GM18873 (cell line): ENCODE measurements at regions not wholly inside any gene's neighbourhood (a gene's known extent, or its start where the extent isn't known, plus 50 kb on each side); places are given as distances from the start of the nearest gene placed in this dataset.
"Not testable (repeated sequence)": the region's sequence is repeated elsewhere in the genome, so short reads cannot be mapped to it uniquely, and the experiment has no call there.

Experiments
- ATAC-seq: cut with Tn5 transposase; IDR thresholded peaks from one replicate; pipeline ENCODE4 v1.9.1; 2021; ENCODE audit warnings: mild to moderate bottlenecking, moderate library complexity, moderate number of reproducible peaks; ENCODE audit not compliant: unreplicated experiment, low FRiP score

DNA sequence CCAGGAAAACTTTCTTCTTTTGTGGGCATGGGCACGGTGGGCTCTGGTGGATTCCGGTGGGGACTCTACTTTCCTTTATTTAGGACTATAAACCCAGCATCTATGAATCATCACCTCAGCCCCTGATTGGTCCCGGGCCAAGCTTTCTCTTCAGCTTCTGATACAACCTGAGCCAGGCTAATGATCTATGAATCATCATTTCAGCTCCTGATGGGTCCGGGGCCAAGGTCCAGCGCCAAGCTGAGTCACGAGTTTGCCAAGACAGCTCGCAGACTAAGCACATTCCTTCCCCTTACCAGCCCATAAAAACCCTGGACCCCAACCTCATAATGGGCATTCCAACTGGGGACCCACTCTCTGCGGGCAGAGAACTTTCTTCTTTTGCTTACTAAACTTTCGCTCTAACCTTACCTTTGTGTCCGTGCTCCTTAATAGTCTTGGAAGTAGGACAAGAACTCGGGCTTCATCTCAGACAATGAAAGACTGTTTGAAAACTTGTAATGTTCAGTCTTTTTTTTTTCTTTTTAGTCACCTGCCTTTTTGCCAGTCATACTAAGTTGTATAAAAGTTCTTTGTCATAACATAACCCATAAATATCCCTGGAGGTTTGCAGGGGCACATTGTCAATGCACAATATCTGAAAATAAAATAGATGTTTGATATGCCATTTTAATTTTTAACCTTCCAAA, 904.9 kb upstream of the EPHA5 start:
- no peak for ATAC-seq

DNA sequence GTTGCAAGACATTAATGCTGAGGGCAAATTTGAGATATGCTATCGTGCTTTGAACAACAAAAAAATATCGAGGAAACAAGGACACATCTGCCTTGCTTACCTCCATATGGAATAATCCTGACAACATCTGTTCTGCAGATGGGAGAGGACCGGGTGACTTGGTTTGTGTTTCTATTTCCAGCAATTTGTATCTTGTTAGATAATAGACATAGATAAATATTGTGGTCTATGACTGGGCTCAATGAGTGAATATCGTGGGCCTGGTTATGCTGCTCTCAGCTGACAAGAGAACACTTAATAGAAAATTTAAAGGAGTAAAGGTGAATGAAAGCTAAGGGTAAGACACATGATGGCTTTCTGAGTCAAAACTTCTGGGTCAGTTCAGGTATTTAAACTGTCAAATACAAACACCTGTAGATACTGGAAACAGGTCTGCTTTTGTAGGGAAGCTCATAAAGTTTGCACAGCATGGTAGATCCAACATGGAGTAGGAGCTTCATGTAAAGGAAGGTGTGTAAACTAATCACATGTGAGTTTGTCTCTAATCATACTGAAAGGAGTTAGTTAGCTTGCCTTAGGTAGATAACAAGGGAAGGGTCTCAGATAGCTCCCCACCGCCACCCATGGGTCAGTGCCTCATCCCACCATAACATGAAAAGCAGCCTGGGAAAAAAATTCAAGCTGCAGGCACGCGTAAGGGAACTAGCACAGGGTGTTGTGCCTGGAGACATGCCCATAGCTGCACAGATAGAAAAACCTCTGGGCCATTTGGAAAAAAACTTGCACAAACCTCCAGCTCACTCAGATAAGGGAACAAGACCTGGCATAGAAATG, 904.1 kb upstream of the EPHA5 start:
- no peak for ATAC-seq

DNA sequence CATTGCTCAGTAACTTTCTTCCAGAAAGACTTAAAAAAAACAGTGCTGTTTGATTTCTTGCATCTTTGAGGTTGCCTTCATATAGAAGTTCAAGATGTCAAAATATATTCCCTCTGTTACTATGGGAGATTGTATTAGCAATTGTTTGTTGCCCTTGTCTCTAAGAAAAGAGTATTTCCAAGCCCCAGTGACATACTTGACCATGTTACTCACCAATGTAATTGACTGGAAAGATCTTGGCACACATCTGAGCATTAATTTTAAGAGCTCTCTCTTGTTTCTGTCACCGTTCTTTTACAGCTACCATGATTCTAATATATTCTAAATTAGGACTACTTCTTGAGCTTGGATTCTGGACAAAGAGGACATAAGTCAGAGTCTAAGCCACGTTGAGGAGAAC, 902.7 kb upstream of the EPHA5 start:
- no peak for ATAC-seq

DNA sequence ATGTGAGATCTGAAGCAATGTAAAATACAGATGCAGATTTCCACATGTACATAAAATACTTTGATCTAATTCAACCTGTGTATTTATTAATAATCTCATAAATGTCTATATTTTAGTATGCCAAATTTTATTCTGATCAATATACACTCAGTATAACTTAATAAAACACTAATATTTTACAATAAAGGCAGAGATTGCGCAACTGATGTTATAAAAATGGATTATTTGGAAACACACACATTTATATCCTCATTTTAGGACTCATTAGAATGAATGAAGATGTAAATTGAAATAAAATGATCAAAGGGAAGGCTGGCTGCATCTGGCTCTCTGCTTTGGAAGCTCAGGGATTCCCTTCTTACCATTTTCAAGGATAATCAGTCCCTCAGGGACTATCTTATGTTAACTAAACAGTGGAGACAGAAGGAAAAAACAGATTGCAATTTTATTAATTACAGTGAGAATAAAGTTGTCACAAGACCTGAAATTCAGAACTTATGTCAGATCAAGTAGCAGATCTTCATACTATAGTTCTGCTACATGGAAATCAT, 900.9 kb upstream of the EPHA5 start:
- no peak for ATAC-seq

DNA sequence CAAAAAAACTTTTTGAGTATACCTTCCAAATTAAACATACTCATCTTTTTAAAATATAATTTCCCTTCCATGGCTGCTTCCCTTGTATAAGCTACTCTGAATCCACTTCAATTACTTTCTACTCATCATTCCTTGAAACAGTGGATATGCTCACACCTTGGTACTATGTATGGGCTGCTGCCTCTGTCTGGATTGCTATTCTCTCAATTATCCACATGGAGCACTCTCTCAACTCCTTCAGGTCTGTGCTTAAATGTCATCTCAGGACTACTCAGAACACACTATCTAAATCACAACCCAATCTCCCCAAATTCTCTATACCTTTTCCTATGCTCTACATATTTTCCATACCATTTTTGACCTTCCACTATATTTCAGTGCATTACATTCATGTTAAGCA, 898.9 kb upstream of the EPHA5 start:
- no peak for ATAC-seq

DNA sequence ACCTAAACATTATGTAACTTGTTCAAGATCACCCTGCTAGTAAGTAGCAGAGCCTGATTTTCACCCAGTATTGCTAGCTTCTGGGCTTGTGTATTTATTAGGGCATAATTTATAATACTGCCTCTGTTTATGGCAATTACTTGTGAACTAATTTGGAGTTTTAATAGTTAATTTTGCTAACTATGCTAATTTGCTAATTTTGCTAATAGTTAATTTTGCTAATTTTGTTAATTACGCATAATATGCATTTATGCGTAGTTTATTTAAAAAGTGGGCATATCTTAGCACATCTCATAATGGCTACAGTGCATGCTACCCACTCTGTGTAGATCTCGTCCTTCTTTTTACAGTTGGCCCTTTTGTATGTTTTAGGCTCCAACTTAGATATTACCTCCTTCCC, 898.1 kb upstream of the EPHA5 start:
- ATAC-seq = no peak

DNA sequence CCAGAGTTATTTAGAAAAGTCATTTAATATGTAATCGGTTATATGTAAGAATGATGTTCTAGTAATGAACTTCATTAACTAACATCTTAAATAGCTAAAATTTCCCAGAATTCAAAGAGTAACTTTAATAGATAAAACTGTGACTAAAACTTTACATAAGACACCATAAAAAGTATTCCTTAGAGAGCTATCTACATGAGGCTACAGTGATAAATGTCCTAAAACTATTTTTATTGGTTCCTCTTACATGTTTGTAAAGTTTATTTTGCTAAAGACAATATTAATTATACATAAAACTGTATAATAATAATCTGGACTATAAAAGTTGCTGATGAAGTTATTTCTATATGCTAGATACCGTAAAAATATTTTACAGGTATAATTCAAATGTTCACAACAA, 897.7 kb upstream of the EPHA5 start:
- ATAC-seq = no peak

DNA sequence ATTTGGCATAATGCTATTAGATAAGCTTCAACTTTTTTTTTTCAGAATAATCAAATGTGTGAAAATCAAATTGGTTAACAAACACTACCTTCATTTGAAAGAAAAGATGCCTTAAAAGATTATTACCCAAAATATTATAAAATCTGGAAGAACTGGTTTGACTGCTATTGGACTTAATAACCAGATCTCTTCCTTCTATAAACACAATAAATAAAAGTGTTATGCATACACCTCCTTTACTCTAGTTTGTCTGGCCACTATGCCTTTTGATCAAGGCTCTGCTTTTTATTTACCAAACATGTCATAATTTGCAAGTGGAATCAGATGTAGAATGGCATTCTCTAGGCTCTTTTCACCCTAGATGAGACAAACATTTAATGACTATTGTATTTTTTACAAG, 897.3 kb upstream of the EPHA5 start:
- no peak for ATAC-seq

DNA sequence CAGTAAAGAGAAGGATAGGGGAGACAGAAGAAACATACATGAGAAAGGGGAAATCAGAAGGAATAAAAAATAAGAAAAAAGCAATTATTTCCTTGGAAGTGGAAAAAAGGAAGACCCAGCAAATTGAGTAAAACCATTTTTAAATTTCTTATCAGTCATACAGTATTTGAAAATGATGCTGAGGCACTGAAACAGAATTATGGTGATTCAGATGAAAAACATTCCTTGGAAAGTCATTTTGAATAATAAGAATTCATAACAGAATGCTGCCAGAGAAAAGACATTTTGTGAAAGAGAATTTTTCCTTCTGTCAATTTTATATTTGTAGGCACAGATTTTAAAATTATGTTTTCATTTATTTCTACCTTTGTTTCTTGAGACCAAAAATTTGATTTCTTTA, 895.5 kb upstream of the EPHA5 start:
- ATAC-seq = no peak

DNA sequence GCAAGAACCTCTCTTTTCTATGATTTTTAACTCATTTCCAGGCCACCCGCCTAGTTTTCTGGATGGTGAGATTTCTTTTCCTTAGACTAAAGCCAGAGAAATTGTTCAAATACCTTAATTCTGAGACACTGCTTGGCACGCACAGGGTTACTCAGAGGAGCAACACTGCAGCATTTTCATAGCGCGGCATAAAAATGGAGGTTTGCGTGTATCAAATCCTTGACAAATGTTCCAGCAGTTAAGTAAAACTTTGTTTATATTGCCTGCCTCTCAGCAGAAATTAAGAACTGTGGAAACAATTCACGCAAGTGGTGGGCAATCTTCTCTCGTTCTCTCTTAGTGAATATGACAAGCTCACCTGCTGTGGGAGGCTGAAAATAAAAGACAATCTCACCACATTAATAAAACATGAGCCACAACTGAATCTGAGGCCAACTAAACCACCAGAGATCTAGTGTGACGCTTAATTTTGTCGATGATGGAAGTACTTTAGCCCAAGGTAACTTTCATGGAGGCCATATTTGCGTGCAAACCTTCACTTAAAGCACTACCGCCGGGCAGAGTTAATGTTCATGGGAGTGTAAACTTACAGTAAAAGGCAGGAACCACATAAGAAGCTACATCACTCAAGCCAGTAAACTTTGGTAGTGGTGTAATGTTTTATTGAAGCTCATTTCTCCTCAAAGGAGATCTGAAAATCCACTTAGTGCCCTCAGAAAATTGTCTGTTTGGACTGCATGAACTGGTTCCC, 894.8 kb upstream of the EPHA5 start:
- ATAC-seq = no peak

DNA sequence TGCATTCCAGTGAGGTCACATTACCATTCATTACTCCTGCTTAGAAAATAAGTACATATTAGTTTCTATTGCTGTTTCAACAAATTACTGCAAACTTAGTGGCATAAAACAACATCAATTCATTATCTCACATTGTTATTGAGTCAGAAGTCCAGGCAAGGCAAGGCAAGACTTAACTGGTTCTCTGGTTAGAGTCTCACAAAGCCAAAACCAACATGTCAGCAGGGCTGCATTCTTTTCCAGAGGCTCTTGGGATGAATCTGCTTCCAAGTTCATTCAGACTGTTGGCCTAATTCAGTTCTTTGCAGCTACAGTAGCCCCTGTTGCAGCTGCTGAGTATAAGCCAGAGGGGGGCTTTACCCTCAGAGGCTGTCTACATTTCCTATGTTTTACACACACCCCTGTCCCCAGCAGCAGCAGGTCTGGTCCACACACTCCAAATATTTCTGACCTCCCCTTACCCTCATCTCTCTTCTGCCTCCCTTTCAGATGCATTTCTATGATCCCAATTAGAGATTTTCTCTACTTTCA, 892.1 kb upstream of the EPHA5 start:
- ATAC-seq = no peak

DNA sequence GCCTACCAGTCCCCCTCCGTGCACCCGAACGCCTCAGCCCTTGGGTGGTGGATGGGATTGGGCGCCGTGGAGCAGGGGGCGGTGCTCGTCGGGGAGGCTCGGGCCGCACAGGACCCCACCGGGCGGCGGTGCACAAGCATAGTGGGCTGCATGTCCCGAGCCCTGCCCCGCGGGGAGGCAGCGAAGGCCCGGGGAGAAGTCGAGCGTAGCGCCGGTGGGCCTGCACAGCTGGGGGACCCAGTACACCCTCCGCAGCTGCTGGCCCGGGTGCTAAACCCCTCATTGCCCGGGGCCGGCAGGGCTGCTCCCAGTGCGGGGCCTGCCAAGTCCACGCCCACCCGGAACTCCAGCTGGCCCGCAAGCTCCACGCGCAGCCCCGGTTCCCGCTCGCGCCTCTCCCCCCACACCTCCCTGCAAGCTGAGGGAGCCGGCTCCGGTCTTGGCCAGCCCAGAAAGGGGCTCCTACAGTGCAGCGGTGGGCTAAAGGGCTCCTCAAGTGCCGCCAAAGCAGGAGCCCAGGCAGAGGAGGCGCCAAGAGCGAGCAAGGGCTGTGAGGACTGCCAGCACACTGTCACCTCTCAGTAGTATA, 891.3 kb upstream of the EPHA5 start:
- not testable (repeated sequence) for ATAC-seq

DNA sequence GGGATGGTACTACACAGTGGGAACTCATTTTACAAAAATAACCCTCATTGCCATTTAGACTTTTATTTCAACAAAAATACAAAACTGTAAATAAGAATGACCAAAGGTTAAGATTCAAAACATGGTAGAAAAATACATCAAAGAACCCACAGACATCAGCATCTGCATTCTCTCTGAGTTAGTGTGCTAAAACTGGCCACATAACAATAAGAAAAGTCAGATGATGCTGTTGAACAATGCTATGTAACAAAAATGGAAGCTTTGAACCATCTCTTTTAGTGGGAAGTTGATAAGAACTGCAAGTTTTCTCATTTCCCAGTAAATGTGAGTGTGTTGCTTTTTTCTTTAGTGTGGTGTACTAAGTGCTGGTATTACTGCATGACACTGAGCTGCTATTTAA, 888.4 kb upstream of the EPHA5 start:
- ATAC-seq = no peak

DNA sequence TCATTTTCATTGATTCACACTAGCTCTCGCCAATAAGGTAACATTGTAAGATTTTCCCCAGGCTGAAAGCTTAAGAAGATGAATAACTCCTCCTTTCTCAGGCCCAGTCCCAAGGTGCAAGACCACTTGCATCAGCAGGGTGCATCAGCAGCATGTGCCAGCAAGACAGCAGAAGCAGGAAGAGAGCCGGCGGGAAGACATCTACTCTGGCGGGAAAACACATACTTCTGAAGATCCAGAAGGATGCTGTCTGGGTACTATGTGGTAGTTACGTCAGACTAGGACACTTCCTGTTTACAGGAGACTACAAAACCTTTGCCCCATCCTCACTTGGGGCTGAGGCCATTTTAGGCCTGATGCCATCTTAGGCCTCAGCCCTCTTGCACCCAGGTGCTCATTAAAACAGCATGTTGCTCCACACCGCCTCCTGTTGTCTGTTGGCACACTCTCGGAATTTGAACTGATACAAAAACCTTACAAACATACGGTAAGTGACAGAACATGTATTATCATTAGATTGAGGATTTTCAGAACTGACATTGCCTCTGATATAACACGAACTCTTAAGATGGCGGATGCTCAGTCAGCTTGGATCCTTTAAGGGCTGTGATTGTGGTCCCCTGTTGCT, 886.5 kb upstream of the EPHA5 start:
- ATAC-seq = no peak

DNA sequence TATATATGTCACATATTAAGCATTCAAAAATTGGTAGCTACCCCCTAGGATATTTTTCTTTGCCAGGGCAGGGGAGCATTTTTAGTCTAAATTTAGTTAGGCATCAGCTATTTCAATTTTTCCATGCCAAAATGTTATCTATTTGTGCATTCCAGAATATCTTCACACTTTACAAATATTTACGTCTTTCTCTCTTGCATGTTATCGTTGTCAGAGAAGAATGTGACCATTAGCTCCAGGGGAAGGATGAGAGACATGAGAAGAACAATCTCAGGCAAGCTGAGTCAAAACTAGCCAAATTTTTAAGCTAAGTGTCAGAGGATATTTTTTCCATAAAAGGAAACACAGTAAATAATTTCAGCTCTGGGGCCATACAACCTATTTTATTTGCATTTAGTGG, 885.0 kb upstream of the EPHA5 start:
- ATAC-seq = no peak

DNA sequence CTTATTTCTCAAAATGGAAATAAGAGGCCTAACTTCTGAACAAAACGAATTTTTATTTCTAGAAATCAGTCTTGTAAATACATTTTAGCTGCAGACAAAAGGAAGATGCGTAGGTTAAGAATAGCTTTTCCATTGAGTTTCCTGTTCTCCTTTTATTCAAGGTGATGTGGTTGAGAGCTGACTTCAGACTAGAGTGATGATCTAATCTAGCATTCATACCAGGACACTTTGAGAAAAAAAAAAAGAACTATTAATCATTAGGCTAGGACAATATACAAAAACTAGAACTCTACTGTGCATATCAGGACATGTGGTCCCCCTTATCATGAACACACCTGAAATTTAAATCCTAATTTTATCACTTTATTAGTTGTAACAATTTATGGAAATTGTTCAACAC, 884.5 kb upstream of the EPHA5 start:
- ATAC-seq = no peak

DNA sequence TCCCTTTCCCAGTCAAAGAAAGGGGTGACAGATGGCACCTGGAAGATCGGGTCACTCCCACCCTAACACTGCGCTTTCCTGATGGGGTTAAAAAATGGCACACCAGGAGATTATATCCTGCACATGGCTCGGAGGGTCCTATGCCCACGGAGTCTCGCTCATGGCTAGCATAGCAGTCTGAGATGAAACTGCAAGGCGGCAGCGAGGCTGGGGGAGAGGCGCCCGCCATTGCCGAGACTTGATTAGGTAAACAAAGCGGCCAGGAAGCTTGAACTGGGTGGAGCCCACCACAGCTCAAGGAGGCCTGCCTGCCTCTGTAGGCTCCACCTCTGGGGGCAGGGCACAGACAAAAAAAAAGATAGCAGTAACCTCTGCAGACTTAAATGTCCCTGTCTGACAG, 875.0 kb upstream of the EPHA5 start:
- not testable (repeated sequence) for ATAC-seq

DNA sequence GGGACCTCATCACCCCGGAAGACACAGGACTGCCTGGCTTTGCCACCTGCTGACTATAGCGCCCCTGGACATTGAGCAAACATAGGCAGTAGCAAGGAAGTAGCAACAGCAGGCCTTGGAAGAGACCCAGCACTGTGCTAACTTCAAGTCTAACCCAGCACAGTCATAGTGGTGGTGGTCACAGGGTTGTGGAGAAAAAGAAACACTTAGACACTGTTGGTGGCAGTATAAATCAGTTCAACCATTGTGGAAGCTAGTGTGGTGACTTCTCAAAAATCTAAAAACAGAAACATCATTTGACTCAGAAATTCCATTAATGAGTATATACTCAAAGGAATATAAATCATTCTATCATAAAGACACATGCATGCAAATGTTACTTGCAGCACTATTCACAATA, 874.0 kb upstream of the EPHA5 start:
- no peak for ATAC-seq

DNA sequence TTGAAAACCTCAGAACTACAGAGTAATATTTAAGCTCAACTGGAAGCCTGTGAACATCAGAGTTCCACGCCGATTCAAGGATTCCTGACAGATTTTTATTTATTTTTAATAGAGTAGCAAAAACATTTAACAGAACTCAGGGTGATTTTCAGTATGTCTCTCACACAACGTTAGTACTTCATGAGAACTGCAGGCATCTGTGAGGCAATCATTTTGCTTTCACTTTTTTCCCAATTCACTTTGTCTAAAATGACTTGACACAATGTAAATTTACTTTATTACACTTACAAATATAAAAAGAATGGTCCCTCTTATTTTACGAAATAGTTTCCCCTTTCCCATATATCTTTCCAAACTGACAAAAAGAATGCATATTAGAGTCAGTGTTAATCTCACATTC, 869.5 kb upstream of the EPHA5 start:
- ATAC-seq = no peak

DNA sequence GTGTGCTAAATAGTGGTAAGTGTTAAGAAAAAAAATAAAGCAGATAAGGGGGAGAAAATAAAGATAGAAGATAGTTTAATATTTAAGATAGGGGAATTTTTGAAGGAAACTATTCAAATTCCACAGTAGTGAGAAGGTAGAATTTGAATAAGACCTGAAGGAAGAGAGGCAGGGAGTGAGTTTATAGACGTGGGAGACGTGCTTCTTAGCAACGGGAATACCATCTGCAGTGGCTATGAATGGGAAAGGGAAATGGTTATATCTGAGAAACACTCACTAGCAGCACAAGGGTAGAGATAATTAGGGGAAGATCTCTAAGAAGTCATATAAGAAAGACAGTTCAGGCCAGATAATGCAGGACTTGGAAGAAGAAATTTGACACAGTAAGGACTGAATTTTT, 854.5 kb upstream of the EPHA5 start:
- no peak for ATAC-seq
